Esophagus mucosa (tissue), 1 donor: ENCODE measurements at regions not wholly inside any gene's neighbourhood (a gene's known extent, or its start where the extent isn't known, plus 50 kb on each side); places are given as distances from the start of the nearest gene placed in this dataset.
"Not testable (repeated sequence)": the region's sequence is repeated elsewhere in the genome, so short reads cannot be mapped to it uniquely, and the experiment has no call there.

Experiments used
- ATAC-seq: fragments of 200-7000 bp; cut with Tn5 transposase; one replicate; pipeline ENCODE4 v1.9.1; 2020
- donor health status: DM: yes; HTN: yes; CAD: no.

DNA sequence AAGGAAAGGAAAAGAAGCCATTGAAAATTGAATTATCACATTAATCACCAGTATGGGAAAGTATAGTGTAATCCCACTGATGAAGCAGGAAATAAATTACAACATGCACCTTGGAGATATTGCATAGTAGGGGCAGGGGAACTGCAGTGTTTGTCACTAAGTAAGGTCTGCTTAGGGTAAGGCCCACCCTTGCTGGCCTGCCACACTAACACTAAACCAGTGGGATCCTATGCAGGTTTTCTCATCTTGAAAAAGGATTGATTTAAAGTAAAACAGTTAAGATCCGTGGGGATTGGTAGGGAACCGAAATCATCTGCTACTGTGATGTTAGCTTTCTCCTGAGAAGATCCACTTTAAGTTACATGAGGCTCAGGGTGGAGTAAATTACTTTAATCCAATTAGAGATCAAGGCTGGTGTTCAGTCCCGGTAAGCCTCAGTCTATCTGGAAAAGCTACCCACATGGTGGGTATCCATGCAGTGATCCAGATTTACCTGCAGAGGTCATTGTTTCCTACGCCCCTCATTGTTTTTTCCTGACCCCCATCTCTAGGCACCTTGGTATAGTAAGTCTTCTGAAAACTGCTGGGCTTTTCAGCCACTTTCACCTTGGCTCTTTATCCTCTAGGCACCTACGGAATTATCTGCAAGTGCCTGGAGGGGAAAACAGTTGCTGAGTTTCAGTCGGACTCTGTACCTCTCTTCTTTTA, 1014.9 kb upstream of the ATXN8OS start:
- ATAC-seq = no peak

DNA sequence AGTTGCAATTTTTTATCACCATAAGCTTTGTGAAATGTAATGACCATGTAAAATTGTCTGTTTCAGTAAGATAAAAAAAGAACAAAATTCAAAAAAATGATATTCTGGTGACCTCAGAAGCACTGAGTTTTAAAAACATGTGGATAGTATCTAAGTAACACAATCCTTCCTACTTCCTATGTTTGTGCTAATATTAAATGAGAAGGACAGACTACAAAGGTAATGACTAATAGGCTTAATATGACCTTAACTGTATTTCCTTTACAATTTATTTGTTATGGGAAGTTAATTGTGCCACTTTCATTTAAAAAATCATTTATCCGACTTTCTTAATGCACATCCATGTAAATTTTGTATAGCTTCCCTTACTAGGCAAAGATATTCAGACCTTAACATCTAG, 1030.4 kb upstream of the ATXN8OS start:
- ATAC-seq = no peak

DNA sequence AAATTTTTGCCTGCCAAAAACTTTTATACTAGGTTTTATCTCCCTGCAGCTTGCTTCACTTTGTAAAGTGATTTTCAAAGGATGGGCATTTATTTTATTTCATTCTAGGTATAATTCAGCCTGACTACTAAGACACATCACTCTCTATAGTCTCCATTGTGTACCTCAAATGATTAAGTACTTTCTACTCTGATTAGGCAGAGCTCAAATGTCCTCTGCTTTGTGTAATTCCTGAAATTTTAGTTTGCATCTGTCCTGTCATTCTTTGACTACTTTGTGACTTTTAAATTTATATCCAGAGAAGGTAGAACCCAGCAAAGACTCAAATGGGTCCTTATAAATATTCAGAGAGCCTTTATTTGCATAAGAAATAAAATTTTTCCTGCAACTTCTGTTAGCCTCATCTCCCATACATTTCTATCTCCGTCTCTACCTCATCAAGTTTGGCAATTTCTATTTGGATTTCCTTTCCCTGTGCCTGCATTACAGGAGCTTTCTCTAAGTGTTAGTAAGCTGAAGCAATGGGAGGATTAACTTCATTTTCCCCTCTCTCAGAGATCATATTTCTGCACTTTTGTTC, 1038.0 kb upstream of the ATXN8OS start:
- ATAC-seq = no peak

DNA sequence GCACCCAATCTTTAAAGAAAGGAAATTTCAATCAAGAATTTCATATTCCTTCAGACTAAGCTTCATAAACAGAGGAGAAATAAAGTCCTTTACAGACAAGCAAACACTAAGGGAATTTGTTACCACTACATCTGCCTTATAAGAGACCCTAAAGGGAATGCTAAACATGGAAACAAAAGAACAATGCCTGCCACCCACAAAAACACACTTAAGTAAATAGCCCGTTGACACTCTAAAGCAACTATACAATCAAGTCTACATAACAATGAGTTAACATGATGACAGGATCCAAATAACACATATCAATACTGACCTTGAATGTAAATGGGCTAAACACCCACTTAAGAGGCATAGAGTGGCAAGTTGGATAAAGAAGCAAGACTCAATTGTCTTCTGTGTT, 1056.9 kb upstream of the ATXN8OS start:
- ATAC-seq = no peak

DNA sequence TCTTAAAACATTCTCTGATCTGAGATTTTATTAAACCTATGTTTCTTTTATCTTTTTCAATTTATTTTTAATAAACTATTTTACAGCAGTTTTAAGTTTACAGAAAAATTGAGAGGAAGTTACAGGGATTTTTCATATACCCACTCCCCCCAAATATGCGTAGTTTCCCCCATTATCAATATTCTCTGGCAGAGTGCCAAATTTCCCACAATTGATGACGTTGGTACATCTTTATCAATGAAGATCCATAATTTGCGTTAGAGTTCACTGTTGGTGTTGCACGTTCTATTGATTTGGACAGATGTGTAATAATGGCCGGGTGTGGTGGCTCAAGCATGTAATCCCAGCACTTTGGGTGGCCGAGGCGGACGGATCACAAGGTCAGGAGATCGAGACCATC, 1063.0 kb upstream of the ATXN8OS start:
- no peak for ATAC-seq

DNA sequence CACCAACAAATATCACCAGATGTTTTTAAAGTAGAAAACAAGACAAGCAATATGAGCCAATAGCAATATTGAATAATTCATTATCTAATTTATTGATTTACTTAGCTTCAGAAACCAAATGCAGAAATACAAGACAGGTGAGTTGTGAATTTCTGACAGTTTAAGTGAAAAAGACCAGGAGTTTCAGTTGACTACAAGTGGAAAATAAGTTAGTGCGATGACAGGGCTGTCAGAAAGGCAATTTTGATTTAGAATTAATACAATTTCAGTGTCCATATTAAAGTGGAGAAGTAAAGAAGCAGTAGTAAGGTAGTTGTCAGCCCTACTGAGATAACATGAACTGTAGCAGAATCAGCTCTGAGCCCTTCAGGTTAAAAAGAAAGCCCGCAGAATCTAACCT, 1066.7 kb upstream of the ATXN8OS start:
- ATAC-seq = no peak

DNA sequence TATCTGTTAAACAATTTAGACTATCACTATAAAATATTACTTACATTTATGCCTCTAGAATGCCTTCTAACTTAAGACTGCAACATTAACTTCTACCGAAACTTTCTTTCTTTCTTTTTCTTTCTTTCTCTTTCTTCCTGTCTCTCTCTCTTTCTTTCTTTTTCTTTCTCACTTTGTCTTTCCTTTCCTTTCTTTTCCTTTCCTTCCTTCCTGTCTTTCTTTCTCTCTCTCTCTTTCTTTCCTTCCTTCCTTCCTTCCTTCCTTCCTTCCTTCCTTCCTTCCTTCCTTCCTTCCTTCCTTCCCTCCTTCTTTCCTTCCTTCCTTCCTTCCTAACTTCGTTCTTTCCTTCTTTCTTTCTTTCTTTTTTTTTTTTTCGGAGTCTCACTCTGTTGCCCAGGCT, 1071.9 kb upstream of the ATXN8OS start:
- no peak for ATAC-seq

DNA sequence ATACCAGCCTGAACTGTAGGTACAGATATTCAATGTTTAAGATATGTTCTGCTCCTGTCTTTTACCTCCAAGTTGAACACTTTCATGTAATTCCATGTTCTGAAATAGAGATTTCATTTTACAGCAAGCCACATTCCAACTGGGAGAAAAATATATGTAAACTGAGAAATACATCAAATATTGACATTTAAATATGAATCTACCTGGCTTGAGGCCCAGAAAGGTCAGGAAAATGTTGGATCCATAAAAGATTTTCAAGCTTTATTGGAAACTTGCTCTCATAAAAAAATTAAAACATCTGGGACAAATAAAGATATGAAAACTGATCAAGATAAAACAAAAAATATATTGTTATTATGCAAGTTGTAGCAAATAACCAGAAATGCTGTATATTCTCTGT, 1078.7 kb upstream of the ATXN8OS start:
- no peak for ATAC-seq

DNA sequence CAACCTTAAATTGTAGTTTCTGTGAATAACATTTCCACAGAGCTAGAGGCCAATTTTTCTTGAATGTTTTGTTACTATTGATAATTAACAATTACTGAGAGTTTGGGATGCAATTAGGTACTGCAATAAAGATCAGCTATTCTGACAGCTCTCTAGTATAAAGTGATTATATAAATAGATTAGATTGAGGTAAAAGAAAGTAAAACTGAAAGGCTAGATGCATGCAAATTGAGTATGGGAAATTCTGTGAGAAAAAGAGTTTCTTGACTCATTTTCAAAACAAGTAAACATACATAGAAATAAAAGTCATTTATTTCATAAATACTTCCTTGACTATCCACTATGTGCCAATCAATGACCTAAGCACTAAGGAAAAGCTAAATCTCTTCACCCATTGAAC, 1087.5 kb upstream of the ATXN8OS start:
- no peak for ATAC-seq

DNA sequence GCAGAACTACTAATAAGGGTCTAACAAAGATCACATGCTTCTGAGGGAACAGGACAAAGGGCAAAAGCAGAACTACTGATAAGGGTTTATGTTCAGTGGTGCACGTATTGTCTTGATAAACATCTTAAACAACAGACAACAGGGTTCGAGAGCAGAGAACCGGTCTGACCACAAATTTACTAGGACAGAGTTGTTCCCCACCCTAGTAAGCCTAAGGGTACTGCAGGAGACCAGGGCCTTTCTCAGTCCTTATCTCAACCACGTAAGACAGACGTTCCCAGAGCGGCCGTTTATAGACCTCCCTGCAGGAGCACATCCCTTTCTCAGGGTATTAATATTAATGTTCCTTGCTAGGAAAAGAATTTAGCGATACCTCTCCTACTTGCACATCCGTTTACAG, 1089.5 kb upstream of the ATXN8OS start:
- ATAC-seq = not testable (repeated sequence)

DNA sequence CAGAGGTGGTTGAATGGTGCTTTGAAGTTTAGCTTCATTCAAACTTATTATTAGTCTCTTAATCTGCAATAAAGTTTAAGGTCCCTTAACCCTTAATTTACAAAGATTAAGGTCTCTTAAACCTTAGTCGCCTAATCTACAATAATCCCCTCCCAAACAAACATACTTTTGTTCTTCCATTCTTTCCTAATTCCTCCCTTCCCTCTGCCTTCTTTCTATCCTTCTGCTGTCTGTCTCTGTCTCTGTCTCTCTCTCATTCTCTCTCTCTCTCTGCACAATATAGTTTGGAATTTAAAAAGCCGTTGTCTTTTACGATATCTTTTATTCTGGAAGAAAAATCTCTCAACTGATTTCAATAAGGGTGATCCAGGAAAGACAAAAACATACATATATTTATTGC, 1096.8 kb upstream of the ATXN8OS start:
- ATAC-seq = no peak

DNA sequence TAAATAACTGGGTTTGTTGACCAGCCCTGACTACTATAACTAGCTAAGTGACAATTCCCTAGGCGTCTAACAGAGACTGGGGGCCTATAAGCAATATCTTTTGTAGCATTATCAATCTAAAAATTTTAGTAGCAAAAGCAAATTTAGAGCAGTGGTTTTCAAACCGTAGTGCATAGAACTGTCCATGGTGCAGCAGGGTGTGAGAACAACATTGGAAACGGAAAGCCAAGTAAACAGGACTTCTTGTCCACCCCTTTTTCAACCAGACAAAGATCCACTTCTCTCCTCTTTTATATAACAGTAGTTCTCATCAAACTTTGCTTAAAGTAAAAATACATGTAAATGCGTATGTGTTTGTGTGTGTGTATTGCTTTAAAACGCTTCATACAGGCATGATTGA, 1099.1 kb upstream of the ATXN8OS start:
- no peak for ATAC-seq

DNA sequence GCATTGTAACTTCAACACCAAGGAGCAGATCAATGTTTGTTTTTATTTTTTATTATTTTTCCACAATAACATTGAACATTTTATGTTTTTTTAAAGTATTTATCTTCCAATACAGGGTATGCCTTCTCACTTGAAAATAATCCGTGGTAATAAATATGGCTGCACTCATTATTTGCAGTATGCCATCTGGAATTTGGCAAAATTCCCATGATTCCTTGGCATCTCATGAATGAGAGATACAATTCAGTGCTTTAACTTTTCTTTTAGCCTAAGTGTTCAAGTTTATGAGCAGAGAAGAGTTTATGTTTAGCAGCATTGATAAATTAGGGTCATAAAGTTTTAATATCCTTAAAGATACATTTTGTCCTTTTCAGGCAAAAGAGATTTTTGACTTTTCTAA, 1109.6 kb upstream of the ATXN8OS start:
- ATAC-seq = no peak

DNA sequence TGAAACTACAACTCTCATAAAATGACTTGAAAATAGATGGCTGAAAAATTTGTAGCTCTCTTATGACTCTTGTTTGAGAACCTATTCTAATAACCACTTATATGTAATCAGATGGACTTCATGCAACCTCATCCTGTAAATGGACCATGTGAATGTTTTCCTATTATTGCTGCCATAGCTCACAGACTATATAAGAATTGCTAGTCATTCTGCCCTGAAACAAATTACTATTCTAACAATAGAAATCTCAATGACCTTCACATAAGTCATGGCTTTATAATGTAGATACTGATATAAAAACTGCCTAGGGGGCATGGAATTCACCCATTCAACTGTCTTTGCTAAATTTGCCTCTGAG, 1111.0 kb upstream of the ATXN8OS start:
- ATAC-seq = no peak

DNA sequence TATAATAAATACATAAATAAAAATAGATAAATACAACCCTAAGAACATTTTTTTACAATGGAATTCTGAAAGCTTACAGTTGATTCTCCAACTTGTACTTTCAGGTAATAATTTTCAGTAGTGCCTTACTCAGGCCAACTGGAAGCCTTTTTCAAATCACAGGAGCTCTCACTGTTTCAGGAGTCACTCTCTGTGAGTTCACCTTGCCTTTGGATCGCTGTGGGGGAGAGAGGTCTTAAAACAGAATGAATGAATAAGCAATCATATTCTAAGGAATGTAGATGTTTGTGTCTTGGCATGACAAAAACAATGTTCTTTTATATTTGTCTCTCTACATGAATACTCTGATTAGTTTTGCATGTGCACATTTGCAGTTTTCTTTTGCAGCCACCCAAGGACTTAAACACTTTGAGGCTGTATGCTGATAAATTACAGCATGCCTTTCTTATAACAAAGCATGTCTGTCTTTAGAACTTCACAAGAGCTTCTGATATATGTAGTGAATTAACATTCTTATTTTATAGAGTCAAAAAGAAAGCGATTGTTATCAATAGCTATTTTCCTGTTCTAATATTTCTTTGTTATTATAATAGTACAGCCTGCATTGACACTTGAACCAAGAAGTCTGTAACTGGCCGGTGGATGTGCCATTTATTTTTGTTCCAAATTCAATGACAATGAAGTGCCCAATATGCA, 1111.5 kb upstream of the ATXN8OS start:
- ATAC-seq = no peak

DNA sequence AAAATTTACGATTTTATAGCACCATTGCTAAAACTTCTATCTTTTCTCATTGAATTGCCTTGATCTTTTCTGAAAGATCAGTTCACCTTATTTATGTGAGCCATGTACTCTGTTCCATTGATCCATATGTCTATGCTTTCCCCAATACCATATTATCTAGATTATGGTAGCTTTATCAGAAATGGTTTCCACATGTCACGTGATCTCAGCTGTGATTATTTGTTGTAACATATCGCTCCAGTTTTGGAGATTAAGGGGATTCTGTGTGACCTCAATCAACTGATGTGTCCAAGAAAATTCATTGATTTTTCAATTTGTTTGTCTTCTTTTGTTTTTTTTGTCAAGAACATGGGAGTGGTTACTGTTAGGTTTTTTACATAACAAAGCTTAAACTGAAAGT, 1114.5 kb upstream of the ATXN8OS start:
- no peak for ATAC-seq

DNA sequence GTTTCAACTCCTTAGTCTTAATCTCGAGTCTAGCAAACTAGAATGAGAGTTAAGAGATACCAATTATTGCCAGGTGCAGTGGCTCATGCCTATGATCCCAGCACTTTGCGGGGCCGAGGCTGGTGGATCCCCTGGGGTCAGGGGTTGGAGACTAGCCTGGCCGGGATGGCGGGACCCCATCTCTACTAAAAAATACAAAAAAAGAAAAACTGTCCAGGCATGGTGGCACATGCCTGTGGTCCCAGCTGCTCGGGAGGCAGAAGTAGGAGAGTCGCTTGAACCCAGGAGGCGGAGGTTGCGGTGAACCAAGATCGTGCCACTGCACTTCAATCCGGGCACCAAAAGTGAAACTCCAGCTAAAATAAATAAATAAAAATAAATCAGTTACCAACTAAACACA, 1119.5 kb upstream of the ATXN8OS start:
- no peak for ATAC-seq

DNA sequence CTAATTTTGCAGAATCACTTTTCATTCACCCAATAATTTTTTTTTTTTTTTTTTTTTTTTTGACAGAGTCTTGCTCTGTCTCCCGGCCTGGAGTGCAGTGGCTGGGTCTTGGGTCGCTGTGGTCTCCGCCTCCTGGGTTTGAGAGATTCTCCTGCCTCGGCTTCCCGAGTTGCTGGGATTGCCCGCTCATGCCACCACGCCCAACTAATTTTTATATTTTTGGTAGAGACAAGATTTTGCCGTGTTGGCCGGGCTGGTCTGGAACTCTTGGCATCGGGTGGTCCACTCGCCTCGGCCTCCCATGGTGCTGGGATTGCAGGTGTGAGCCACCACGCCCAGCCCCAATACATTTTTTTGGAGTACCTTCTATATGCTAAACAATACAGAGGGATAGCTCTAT, 1120.0 kb upstream of the ATXN8OS start:
- no peak for ATAC-seq

DNA sequence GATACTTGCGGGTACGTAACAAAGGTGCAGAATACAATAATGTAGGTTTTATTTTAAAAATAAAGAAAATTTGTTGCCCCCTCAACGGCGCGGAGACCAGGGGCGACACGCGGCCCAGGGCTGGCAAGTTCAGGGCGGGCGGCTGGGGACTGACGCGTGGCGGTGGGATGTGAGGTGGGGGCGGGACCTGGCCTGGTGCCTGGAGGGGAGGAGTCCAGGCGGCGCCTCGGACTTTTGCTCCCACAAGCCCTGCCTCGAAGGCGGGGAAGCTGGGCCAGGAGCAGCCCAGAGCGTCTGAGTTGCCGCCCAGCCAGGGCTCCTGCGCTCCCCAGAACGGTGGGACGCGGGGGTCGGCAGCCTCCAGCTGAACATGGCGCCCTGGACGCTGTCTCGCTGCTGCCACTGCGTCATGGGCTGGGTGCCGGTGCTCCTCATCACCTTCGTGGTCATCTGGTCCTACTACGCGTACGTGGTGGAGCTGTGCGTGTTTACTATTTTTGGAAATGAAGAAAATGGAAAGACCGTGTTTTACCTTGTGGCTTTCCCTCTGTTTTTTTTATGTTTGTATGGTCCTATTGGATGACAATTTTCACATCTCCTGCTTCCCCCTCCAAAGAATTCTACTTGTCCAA, 1122.8 kb upstream of the ATXN8OS start:
- no peak for ATAC-seq

DNA sequence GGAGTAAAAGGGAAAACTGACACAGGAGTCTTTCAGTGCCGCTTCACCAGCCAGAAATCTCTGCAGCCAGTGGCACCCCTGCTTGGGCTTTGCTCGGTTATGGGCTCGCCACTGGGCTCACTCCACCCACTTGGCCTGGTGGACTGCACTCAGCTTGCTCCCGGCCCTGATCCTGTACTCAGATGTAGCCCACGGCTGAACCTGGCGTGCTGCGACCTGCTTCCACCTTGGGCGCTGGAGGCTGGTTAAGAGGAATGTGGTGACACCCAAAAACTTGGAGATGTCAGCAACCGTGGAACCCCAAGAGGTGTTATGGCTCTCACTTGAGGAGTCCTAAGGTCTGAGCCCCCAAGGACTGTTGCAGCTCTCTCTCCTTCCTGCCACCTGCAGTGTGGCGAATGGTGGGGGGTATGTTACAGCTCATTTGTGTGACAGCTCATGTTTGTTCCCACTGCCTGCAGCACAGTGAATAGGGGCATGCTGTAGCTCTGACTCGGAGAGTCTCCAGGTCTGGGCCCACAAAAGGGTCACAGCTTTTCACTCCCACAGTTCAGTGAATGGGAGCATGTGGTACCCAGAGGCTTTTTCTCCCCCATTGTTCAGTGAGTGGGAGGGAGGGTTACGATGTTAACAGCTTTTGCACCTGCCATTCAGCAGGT, 1124.5 kb upstream of the ATXN8OS start:
- ATAC-seq = no peak

DNA sequence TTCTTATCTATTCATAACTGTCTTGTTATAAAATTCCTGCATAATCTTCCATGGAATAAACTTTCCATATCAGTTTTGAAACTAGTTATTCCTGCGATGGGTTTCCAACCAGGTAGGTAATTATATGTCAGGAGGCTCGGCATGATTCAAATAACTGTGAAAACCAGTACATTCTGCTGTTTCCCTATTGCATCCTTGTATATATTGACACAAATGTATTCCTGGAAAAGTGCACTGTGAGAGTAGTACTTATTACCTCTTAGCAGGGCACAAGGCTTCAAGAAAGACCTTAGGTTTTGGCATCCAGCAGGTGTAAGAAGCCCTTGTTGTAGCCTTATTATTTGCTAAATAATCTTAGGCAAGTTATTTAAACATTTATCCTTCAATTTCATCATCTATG, 1131.3 kb upstream of the ATXN8OS start:
- no peak for ATAC-seq

DNA sequence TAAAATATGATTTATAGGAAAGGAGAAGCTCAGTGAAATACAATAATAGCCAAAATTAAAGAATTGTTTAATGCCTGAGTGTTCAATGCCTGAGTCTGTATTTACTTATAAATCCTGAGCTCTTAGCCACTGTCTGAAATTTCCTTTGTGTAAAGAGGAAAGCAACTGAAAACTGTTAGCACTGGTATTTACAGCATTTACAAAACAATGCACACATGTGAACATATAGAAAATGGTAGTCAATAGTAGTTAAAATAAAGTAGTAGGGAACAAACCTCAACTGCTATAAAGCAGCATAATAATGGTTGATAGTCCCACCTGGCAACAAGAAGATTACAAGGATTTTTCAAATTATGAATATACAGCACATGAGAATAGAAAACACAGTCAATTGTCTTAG, 1137.1 kb upstream of the ATXN8OS start:
- no peak for ATAC-seq

DNA sequence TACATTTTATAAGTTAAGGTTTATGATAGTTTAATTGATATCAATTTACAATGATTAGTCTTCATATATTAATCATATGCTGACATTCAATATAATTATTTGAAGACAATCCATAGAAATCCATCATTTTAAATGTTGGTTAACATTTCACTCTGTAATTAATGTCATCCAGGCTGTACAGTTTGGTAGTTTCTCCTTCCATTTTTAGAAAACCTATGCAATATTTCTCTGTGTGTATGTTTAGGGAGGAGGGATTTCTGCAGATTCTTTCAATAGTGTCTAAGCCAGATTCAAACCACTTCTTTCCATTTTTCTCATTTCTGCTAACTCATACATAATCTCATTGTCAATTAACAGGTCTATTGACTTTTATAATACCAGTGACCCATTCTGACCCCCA, 1159.0 kb upstream of the ATXN8OS start:
- no peak for ATAC-seq
